Panc1 (cell line): ENCODE measurements at regions not wholly inside any gene's neighbourhood (a gene's known extent, or its start where the extent isn't known, plus 50 kb on each side); places are given as distances from the start of the nearest gene placed in this dataset.

ENCODE experiments used
- ATAC-seq: fragments of 200-7000 bp; cut with Tn5 transposase; 2 replicates; pipeline ENCODE4 v1.9.1; 2020; ENCODE audit warnings: mild to moderate bottlenecking, moderate library complexity
- BruUV-seq: library from RNA; stranded (reverse); fragments of 400-500 nt; replicated peaks from 2 replicates; lab custom pipeline; 2021; lab: Mats Ljungman, UMichigan
- CTCF ChIA-PET: fragments of 300-600 bp; sonication (Branson Sonifier 250); formaldehyde crosslinking; loops from one replicate; lab custom pipeline; 2022; ENCODE audit warnings: antibody characterized with exemption; lab: Charles Lee
- POLR2A ChIA-PET: fragments of 300-600 bp; sonication (Branson Sonifier 250); formaldehyde crosslinking; loops from one replicate; lab custom pipeline; 2022; ENCODE audit warnings: antibody characterized with exemption; lab: Charles Lee
- DNase-seq: peaks from one replicate; pipeline ENCODE4 v3.0.0-alpha.2; 2010; ENCODE audit warnings: low read depth, low spot score
- H3K27ac ChIP-seq: 2 replicates; pipeline ENCODE4 v1.5.1; 2011; ENCODE audit warnings: mild to moderate bottlenecking, low read length, inconsistent platforms
- H3K27me3 ChIP-seq: fragments of 200-500 bp; sonication (Bioruptor generic); 2 replicates; pipeline ENCODE4 v1.6.0; 2014; ENCODE audit warnings: low read length, inconsistent platforms; ENCODE audit not compliant: control insufficient read depth, insufficient read depth
- H3K36me3 ChIP-seq: fragments of 200-500 bp; sonication (Bioruptor generic); 2 replicates; pipeline ENCODE4 v1.5.1; 2014; ENCODE audit warnings: inconsistent platforms, mild to moderate bottlenecking, low read length, moderate library complexity; ENCODE audit not compliant: control insufficient read depth, insufficient read depth
- H3K4me1 ChIP-seq: 2 replicates; pipeline ENCODE4 v1.5.1; 2011; ENCODE audit warnings: inconsistent platforms, mild to moderate bottlenecking, low read length, moderate library complexity; ENCODE audit not compliant: control insufficient read depth, insufficient read depth
- H3K4me3 ChIP-seq, 2 experiments: 2 replicates each; pipeline ENCODE4 v1.5.1; 2011 to 2012; ENCODE audit warnings: low read depth in 2 of 2, low read length in 2 of 2, mild to moderate bottlenecking in 2 of 2, inconsistent platforms in 1 of 2, moderate library complexity in 1 of 2
- H3K9me3 ChIP-seq: fragments of 200-500 bp; sonication (Bioruptor generic); 2 replicates; pipeline ENCODE4 v1.5.1; 2014; ENCODE audit warnings: low read depth, mild to moderate bottlenecking, inconsistent platforms, low read length, moderate library complexity; ENCODE audit not compliant: control insufficient read depth, insufficient read depth
- POLR2AphosphoS5 ChIP-seq: IDR thresholded peaks from 2 replicates; pipeline ENCODE4 v1.6.1; 2012; ENCODE audit warnings: mild to moderate bottlenecking, low read depth, low read length, moderate library complexity
- SIN3A ChIP-seq: IDR thresholded peaks from 2 replicates; pipeline ENCODE4 v1.6.1; 2012; ENCODE audit warnings: low read depth, mild to moderate bottlenecking, low read length, moderate library complexity, borderline replicate concordance; ENCODE audit not compliant: insufficient read depth
- TCF7L2 ChIP-seq: IDR thresholded peaks from 2 replicates; pipeline ENCODE4 v1.6.1; 2011; ENCODE audit warnings: mild to moderate bottlenecking, low read depth, low read length, inconsistent platforms
- in situ Hi-C: cut with HindIII; loops from 2 replicates; pipeline ENCODE4 v1.10.0; 2016; ENCODE audit warnings: low sequenced_read_pairs, low pct_unique_long_range_greater_than_20kb
- intact Hi-C: fragments of 100-400 bp; cut with micrococcal nuclease; formaldehyde crosslinking; loops from one replicate; pipeline ENCODE4 v1.10.0; 2022; ENCODE audit not compliant: unreplicated experiment
- TF ChIP-seq, protein P1 (sequence below), 2 experiments: IDR thresholded peaks; 2 replicates each; pipeline ENCODE4 v1.6.1; 2011 to 2012; ENCODE audit warnings: low read depth in 2 of 2, control low read depth in 1 of 2, low read length in 1 of 2, mild to moderate bottlenecking in 1 of 2, moderate library complexity in 1 of 2; ENCODE audit not compliant: insufficient read depth in 1 of 2
- TF ChIP-seq, protein P2 (sequence below): fragments of 450-650 bp; IDR thresholded peaks from 2 replicates; pipeline ENCODE4 v1.5.1; 2017; ENCODE audit warnings: mild to moderate bottlenecking

DNA sequence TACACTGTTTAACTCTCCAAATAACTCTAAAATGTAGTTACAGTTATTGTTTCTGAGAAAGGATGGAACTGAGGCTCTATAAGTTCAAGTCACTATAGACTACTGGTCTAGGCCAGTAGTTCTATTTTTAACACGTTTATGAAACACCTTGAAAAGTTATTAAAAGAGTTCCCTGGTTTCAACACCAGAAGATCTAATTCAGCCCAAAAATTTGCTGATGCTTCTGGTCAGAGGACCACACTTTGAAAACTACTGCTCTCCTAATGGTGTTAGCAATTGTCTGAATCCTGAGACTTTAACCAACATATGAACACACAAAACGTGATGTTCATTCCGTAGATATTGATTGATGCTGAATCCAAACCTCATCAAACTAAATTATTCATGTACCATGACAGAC, 658.6 kb upstream of the STEAP1 start:
- Histone ChIP-seq H3K4me1 (no peaks in the 10 kb centered on the region), H3K4me3 (no peak overlapping the region), H3K27ac (no peak overlapping the region), H3K36me3 (no peaks in the 10 kb centered on the region), H3K27me3 (no peaks in the 10 kb centered on the region), H3K9me3 (no peaks in the 10 kb centered on the region; the same call in 1 of the 2 replicates)
- ChIA-PET POLR2A (no interaction called here), CTCF (no interaction called here)
- BruUV-seq = no TSS peak
- TF ChIP-seq, protein P1, sequence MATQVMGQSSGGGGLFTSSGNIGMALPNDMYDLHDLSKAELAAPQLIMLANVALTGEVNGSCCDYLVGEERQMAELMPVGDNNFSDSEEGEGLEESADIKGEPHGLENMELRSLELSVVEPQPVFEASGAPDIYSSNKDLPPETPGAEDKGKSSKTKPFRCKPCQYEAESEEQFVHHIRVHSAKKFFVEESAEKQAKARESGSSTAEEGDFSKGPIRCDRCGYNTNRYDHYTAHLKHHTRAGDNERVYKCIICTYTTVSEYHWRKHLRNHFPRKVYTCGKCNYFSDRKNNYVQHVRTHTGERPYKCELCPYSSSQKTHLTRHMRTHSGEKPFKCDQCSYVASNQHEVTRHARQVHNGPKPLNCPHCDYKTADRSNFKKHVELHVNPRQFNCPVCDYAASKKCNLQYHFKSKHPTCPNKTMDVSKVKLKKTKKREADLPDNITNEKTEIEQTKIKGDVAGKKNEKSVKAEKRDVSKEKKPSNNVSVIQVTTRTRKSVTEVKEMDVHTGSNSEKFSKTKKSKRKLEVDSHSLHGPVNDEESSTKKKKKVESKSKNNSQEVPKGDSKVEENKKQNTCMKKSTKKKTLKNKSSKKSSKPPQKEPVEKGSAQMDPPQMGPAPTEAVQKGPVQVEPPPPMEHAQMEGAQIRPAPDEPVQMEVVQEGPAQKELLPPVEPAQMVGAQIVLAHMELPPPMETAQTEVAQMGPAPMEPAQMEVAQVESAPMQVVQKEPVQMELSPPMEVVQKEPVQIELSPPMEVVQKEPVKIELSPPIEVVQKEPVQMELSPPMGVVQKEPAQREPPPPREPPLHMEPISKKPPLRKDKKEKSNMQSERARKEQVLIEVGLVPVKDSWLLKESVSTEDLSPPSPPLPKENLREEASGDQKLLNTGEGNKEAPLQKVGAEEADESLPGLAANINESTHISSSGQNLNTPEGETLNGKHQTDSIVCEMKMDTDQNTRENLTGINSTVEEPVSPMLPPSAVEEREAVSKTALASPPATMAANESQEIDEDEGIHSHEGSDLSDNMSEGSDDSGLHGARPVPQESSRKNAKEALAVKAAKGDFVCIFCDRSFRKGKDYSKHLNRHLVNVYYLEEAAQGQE (IDR thresholded peaks at IDR 0.05; ENCODE audit: insufficient read depth in 1 of 2, low read depth in 2 of 2, low read length in 1 of 2) = no peak
- TF ChIP-seq POLR2AphosphoS5 (no peak), SIN3A (no peak), TCF7L2 (no peak)
- TF ChIP-seq, protein P2, sequence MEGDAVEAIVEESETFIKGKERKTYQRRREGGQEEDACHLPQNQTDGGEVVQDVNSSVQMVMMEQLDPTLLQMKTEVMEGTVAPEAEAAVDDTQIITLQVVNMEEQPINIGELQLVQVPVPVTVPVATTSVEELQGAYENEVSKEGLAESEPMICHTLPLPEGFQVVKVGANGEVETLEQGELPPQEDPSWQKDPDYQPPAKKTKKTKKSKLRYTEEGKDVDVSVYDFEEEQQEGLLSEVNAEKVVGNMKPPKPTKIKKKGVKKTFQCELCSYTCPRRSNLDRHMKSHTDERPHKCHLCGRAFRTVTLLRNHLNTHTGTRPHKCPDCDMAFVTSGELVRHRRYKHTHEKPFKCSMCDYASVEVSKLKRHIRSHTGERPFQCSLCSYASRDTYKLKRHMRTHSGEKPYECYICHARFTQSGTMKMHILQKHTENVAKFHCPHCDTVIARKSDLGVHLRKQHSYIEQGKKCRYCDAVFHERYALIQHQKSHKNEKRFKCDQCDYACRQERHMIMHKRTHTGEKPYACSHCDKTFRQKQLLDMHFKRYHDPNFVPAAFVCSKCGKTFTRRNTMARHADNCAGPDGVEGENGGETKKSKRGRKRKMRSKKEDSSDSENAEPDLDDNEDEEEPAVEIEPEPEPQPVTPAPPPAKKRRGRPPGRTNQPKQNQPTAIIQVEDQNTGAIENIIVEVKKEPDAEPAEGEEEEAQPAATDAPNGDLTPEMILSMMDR = no peak
- in situ Hi-C loops = no loop called here
- DNase-seq (no peak), ATAC-seq (no peak)
- intact Hi-C loops = no loop called here

DNA sequence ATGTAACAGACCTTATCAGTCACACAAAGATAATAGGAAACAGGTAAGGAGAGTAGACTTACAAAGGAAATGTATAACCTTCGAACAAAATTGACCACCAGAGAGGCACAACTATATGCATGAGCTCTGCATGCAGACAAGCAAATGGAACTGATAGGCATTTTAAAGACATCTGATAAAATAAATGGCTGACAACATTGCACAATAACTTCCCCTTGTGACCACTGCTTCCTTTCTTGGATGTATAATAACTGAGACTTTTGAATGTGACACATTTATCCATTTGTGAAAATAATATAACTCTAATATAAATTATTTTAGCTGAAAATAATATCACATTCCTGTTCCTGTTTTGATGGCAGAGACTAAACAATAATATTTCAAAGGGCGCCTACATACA, 654.2 kb upstream of the STEAP1 start:
- Histone ChIP-seq H3K36me3 (no peaks in the 10 kb centered on the region), H3K27ac (no peak overlapping the region), H3K4me1 (no peaks in the 10 kb centered on the region), H3K27me3 (no peaks in the 10 kb centered on the region), H3K9me3 (peaks cover 2% of the 10 kb centered on the region; the same call in 1 of the 2 replicates), H3K4me3 (no peak overlapping the region)
- BruUV-seq = no TSS peak
- ATAC-seq (no peak), DNase-seq (no peak)
- CTCF ChIA-PET = no interaction called here
- POLR2A ChIA-PET = no interaction called here
- intact Hi-C loops = no loop called here
- TF ChIP-seq TCF7L2 (no peak), POLR2AphosphoS5 (no peak), SIN3A (no peak)
- TF ChIP-seq, protein P2 = no peak
- TF ChIP-seq, protein P1 (IDR thresholded peaks at IDR 0.05; ENCODE audit: insufficient read depth in 1 of 2, low read depth in 2 of 2, low read length in 1 of 2) = no peak
- in situ Hi-C loops = no loop called here
